ENCODE measurements at regions not wholly inside any gene's neighbourhood (a gene's known extent, or its start where the extent isn't known, plus 50 kb on each side); places are given as distances from the start of the nearest gene placed in this dataset.

DNA sequence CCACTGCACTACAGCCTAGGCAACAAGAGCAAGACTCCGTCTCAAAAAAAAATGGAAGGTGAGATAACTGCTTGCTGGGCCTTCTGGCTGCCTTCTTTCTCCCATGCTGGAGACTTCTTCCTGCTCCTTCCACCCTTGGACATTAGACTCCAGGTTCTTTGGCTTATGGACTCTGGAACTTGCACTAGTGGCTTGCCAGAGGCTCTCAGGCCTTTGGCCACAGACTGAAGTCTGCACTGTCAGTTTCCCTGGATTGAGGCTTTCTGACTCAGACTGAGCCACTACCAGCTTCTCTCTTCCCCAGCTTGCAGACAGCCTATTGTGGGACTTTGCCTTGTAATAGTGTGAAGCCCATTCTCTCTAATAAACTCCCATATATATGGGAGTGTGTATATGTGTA, 118.5 kb upstream of the SLC14A2 start:
- TF ChIP-seq CREB1 (IDR thresholded peaks at IDR 0.05; ENCODE audit: low read depth) (no peak), ZBTB7A (IDR thresholded peaks at IDR 0.05; ENCODE audit: low read depth) (no peak), TAF1 (IDR thresholded peaks at IDR 0.05; ENCODE audit: low read depth) (no peak), FOXM1 (IDR thresholded peaks at IDR 0.05; ENCODE audit: borderline replicate concordance, low read depth) (no peak), EP300 (IDR thresholded peaks at IDR 0.05; ENCODE audit: borderline replicate concordance) (no peak), YY1 (IDR thresholded peaks at IDR 0.05; ENCODE audit: low read depth) (no peak), CEBPB (IDR thresholded peaks at IDR 0.05) (no peak), RAD21 (IDR thresholded peaks at IDR 0.05; ENCODE audit: low read depth) (no peak), TEAD4 (IDR thresholded peaks at IDR 0.05) (no peak)
- TF ChIP-seq, protein P1, sequence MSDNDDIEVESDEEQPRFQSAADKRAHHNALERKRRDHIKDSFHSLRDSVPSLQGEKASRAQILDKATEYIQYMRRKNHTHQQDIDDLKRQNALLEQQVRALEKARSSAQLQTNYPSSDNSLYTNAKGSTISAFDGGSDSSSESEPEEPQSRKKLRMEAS (IDR thresholded peaks at IDR 0.05), result no peak
- TF ChIP-seq, protein P2, sequence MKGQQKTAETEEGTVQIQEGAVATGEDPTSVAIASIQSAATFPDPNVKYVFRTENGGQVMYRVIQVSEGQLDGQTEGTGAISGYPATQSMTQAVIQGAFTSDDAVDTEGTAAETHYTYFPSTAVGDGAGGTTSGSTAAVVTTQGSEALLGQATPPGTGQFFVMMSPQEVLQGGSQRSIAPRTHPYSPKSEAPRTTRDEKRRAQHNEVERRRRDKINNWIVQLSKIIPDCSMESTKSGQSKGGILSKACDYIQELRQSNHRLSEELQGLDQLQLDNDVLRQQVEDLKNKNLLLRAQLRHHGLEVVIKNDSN (IDR thresholded peaks at IDR 0.05), result no peak

DNA sequence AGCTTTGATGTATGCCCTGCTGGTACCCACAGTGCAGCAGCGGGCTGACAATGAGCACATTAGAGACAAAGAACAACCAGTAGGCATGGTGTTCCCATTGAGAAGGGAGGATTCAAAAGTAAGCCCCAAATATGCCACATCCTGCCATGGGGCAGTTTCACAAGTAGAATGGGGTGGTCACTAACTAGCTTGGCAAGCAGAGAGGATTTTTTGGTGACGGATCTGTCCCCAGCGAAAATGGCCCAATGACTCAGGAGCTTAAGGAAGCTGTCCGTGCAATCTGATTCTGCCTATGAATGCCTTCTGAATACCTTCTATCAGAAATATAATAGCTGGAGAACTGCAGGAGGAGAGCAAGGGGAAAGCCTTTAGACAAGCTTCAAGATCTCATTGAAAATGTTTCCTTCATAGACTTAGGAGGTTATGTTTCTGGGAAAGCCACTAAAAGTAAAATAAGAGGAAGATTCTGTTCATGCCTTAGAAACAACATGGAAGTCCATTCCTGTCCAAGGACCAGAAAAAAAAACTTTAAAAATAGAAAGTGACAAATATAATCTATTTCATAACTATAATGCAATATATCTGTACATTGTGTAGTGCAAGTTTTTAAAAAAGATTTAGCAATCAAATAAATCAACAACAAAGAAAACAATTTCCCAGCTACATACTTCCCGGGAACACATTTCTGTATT, 117.5 kb upstream of the SLC14A2 start:
- TF ChIP-seq CREB1 (IDR thresholded peaks at IDR 0.05; ENCODE audit: low read depth) (no peak), YY1 (IDR thresholded peaks at IDR 0.05; ENCODE audit: low read depth) (no peak), NFIC (IDR thresholded peaks at IDR 0.05) (no peak), TCF12 (IDR thresholded peaks at IDR 0.05; ENCODE audit: low read depth) (no peak), ZBTB7A (IDR thresholded peaks at IDR 0.05; ENCODE audit: low read depth) (no peak), REST (IDR thresholded peaks at IDR 0.05; ENCODE audit: low read depth) (no peak), FOXM1 (IDR thresholded peaks at IDR 0.05; ENCODE audit: borderline replicate concordance, low read depth) (no peak), TEAD4 (IDR thresholded peaks at IDR 0.05) (no peak), EGR1 (IDR thresholded peaks at IDR 0.05) (no peak), RAD21 (IDR thresholded peaks at IDR 0.05; ENCODE audit: low read depth) (no peak), TAF1 (IDR thresholded peaks at IDR 0.05; ENCODE audit: low read depth) (no peak)
- TF ChIP-seq, protein P1 (IDR thresholded peaks at IDR 0.05), result no peak
- TF ChIP-seq, protein P2 (IDR thresholded peaks at IDR 0.05), result no peak

DNA sequence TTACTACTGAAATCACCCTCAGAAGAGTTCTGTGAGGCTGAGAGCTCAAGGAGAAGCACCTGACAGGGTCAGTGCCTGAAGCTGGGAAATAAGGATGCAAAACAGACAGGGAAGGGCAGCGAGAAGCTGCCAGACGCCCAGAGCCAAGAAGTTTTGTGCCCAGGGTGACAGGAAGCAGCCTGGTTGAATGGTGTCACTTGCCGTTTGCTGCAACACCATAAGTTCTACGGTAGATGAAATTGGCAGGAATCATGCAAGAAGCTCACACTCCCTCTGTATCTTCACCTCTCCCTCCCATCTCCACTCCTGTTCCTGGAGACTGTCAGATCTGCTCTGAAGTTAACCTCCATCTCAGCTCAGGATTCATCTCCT, 117.0 kb upstream of the SLC14A2 start:
- TF ChIP-seq CREB1 (IDR thresholded peaks at IDR 0.05; ENCODE audit: low read depth), result no peak
- no peak for TF ChIP-seq TCF12 (IDR thresholded peaks at IDR 0.05; ENCODE audit: low read depth)
- no peak for TF ChIP-seq TEAD4 (IDR thresholded peaks at IDR 0.05)
- TF ChIP-seq TAF1 (IDR thresholded peaks at IDR 0.05; ENCODE audit: low read depth), result no peak
- TF ChIP-seq, protein P2 (IDR thresholded peaks at IDR 0.05), result no peak
- no peak for TF ChIP-seq CEBPB (IDR thresholded peaks at IDR 0.05)
- TF ChIP-seq EP300 (IDR thresholded peaks at IDR 0.05; ENCODE audit: borderline replicate concordance), result no peak
- TF ChIP-seq RAD21 (IDR thresholded peaks at IDR 0.05; ENCODE audit: low read depth), result no peak
- TF ChIP-seq REST (IDR thresholded peaks at IDR 0.05; ENCODE audit: low read depth), result no peak
- no peak for TF ChIP-seq YY1 (IDR thresholded peaks at IDR 0.05; ENCODE audit: low read depth)
- TF ChIP-seq EGR1 (IDR thresholded peaks at IDR 0.05), result no peak

- TF ChIP-seq REST (IDR thresholded peaks at IDR 0.05; ENCODE audit: low read depth) (no peak), TEAD4 (IDR thresholded peaks at IDR 0.05) (no peak), NFIC (IDR thresholded peaks at IDR 0.05) (no peak), CREB1 (IDR thresholded peaks at IDR 0.05; ENCODE audit: low read depth) (no peak)
Measured at GRCh38 chr18:45503990-45504389, 111.3 kb upstream of the SLC14A2 start.
